Mesodermal cell (in vitro differentiated cells): ENCODE measurements at regions not wholly inside any gene's neighbourhood (a gene's known extent, or its start where the extent isn't known, plus 50 kb on each side); places are given as distances from the start of the nearest gene placed in this dataset.

Source experiments
- H3K27ac ChIP-seq: 2 replicates; pipeline ENCODE4 v1.7.0; 2013; ENCODE audit warnings: mild to moderate bottlenecking, low read depth, low read length, moderate library complexity; ENCODE audit not compliant: severe bottlenecking
- H3K36me3 ChIP-seq: 2 replicates; pipeline ENCODE4 v1.7.1; 2013; ENCODE audit warnings: mild to moderate bottlenecking, low read length, moderate library complexity; ENCODE audit not compliant: control insufficient read depth, insufficient read depth
- H3K4me1 ChIP-seq: one replicate; pipeline ENCODE4 v1.7.1; 2013; ENCODE audit warnings: mild to moderate bottlenecking, low read length; ENCODE audit not compliant: insufficient read depth, control insufficient read depth, poor library complexity, severe bottlenecking
- H3K4me3 ChIP-seq: 2 replicates; pipeline ENCODE4 v1.7.0; 2013; ENCODE audit warnings: low read length, control low read depth, mild to moderate bottlenecking; ENCODE audit not compliant: insufficient read depth, poor library complexity, severe bottlenecking; ENCODE audit errors: extremely low read depth
- H3K9me3 ChIP-seq: 2 replicates; pipeline ENCODE4 v1.7.1; 2013; ENCODE audit warnings: mild to moderate bottlenecking, low read length, moderate library complexity; ENCODE audit not compliant: control insufficient read depth
- WGBS, 2 experiments: methylation state at CpG; one replicate each; pipeline ENCODE4 v1.1.5; 2013; ENCODE audit warnings: missing lambda C conversion rate in 2 of 2; ENCODE audit not compliant: insufficient coverage in 2 of 2; 5-methylcytosine and 5-hydroxymethylcytosine counted together

- 88 to 100% methylated on average over 1 of the region's 2 CpGs for WGBS, 2 experiments
- Histone ChIP-seq H3K4me1 (peaks cover 7% of the 10 kb centered on the region), H3K36me3 (no peaks in the 10 kb centered on the region), H3K9me3 (no peaks in the 10 kb centered on the region), H3K4me3 (no peak overlapping the region), H3K27ac (no peak overlapping the region)
These were observed 410.8 kb upstream of the MEF2C start for GRCh38 chr5:89293810-89294209.

GRCh38 chr5:89292487-89292886, 409.5 kb upstream of the MEF2C start:
- Histone ChIP-seq H3K4me1 (peaks cover 7% of the 10 kb centered on the region), H3K36me3 (no peaks in the 10 kb centered on the region), H3K27ac (no peak overlapping the region), H3K4me3 (no peak overlapping the region), H3K9me3 (no peaks in the 10 kb centered on the region)
- WGBS, 2 experiments, result 89 to 92% methylated on average over 1 of the region's 2 CpGs

- no peaks in the 10 kb centered on the region for H3K9me3 ChIP-seq
- H3K4me1 ChIP-seq, result peaks cover 7% of the 10 kb centered on the region
- H3K4me3 ChIP-seq, result no peak overlapping the region
- peak overlapping the region; percentile 30 for H3K27ac ChIP-seq
- H3K36me3 ChIP-seq, result no peaks in the 10 kb centered on the region
- WGBS, 2 experiments, result 71 to 83% methylated on average over 2 of the region's 3 CpGs
These were observed 406.6 kb upstream of the MEF2C start for GRCh38 chr5:89289604-89290003.

GRCh38 chr5:89287964-89288363, 405.0 kb upstream of the MEF2C start:
- peaks cover 7% of the 10 kb centered on the region for H3K4me1 ChIP-seq
- H3K9me3 ChIP-seq, result no peaks in the 10 kb centered on the region
- H3K36me3 ChIP-seq, result no peaks in the 10 kb centered on the region
- no peak overlapping the region for H3K27ac ChIP-seq
- H3K4me3 ChIP-seq, result no peak overlapping the region

GRCh38 chr5:89286320-89286719, 403.3 kb upstream of the MEF2C start:
- H3K27ac ChIP-seq, result no peak overlapping the region
- 83% methylated on average over 2 of the region's 3 CpGs; no CpG with 5 or more reads in 1 of the 2 experiments for WGBS, 2 experiments
- H3K9me3 ChIP-seq, result no peaks in the 10 kb centered on the region

GRCh38 chr5:89283728-89284493, 400.9 kb upstream of the MEF2C start:
- H3K4me3 ChIP-seq, result no peak overlapping the region
- H3K9me3 ChIP-seq, result no peaks in the 10 kb centered on the region
- H3K36me3 ChIP-seq, result no peaks in the 10 kb centered on the region
- H3K4me1 ChIP-seq, result peaks cover 12% of the 10 kb centered on the region
- 100% methylated on average over 1 of the region's 3 CpGs; no CpG with 5 or more reads in 1 of the 2 experiments for WGBS, 2 experiments
- H3K27ac ChIP-seq, result no peak overlapping the region

More at GRCh38 chr5:89286320-89286719, 403.3 kb upstream of the MEF2C start:
- Histone ChIP-seq H3K36me3 (no peaks in the 10 kb centered on the region), H3K4me3 (no peak overlapping the region), H3K4me1 (peaks cover 18% of the 10 kb centered on the region)

- no peak overlapping the region for H3K27ac ChIP-seq
- H3K36me3 ChIP-seq, result no peaks in the 10 kb centered on the region
- peaks cover 12% of the 10 kb centered on the region for H3K4me1 ChIP-seq
- no peak overlapping the region for H3K4me3 ChIP-seq
- H3K9me3 ChIP-seq, result no peaks in the 10 kb centered on the region
- WGBS, 2 experiments, result no CpG with 5 or more reads among the region's 3 CpGs
These were observed 399.8 kb upstream of the MEF2C start for GRCh38 chr5:89282554-89283510.

GRCh38 chr5:89281766-89282553, 399.0 kb upstream of the MEF2C start:
- peaks cover 12% of the 10 kb centered on the region for H3K4me1 ChIP-seq
- 60 to 100% methylated on average over 1 of the region's 3 CpGs for WGBS, 2 experiments
- no peak overlapping the region for H3K27ac ChIP-seq
- no peak overlapping the region for H3K4me3 ChIP-seq
- no peaks in the 10 kb centered on the region for H3K36me3 ChIP-seq
- no peaks in the 10 kb centered on the region for H3K9me3 ChIP-seq

GRCh38 chr5:89281211-89281610, 398.2 kb upstream of the MEF2C start:
- 98 to 99% methylated on average over 5 of the region's 5 CpGs for WGBS, 2 experiments
- H3K4me3 ChIP-seq, result no peak overlapping the region
- no peaks in the 10 kb centered on the region for H3K36me3 ChIP-seq
- H3K4me1 ChIP-seq, result peaks cover 12% of the 10 kb centered on the region
- no peaks in the 10 kb centered on the region for H3K9me3 ChIP-seq
- H3K27ac ChIP-seq, result no peak overlapping the region
